ENCODE measurements at regions not wholly inside any gene's neighbourhood (a gene's known extent, or its start where the extent isn't known, plus 50 kb on each side); places are given as distances from the start of the nearest gene placed in this dataset.

DNA sequence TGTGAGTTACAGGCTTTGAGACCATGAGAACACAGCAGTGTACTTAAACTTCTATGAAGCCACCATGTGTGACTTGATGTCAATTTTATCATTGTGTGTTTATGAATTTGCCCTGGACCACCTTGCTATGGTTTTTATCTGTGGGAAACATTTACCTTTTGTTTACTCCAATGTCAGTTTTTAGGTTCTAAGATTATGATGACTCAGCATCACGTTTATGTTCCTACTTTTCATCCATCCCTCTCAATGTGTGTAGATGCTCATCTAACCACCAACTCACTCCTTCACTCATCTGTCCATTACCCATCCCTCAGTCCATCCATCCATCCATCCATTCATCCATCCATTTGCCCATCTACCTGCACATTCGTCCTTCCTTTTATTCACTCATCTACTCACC lies 338.8 kb downstream of the MIAT start:
- WGBS, 2 donors, result 74 to 76% methylated on average over 2 of the region's 2 CpGs
- H3K27me3 ChIP-seq (ENCODE audit: control insufficient read depth in 3 of 3, insufficient read depth in 3 of 3, low read length in 2 of 3), result peaks cover 0 to 2% (median 2%) of the 10 kb centered on the region in 3 donors
- H3K9me3 ChIP-seq (ENCODE audit: control insufficient read depth in 4 of 4, insufficient read depth in 3 of 4, low read length in 3 of 4), result no peaks in the 10 kb centered on the region
- H3K9ac ChIP-seq (ENCODE audit: insufficient read depth in 1 of 2, low read length in 2 of 2), result no peak overlapping the region
- no peak overlapping the region for H3K27ac ChIP-seq (ENCODE audit: low read depth in 1 of 2, low read length in 1 of 2)
- H3K4me1 ChIP-seq (ENCODE audit: control insufficient read depth in 5 of 5, insufficient read depth in 5 of 5, low read length in 5 of 5), result no peaks in the 10 kb centered on the region
- no peak for ATAC-seq (ENCODE audit: insufficient read depth, low FRiP score)
- TF ChIP-seq, protein P1, sequence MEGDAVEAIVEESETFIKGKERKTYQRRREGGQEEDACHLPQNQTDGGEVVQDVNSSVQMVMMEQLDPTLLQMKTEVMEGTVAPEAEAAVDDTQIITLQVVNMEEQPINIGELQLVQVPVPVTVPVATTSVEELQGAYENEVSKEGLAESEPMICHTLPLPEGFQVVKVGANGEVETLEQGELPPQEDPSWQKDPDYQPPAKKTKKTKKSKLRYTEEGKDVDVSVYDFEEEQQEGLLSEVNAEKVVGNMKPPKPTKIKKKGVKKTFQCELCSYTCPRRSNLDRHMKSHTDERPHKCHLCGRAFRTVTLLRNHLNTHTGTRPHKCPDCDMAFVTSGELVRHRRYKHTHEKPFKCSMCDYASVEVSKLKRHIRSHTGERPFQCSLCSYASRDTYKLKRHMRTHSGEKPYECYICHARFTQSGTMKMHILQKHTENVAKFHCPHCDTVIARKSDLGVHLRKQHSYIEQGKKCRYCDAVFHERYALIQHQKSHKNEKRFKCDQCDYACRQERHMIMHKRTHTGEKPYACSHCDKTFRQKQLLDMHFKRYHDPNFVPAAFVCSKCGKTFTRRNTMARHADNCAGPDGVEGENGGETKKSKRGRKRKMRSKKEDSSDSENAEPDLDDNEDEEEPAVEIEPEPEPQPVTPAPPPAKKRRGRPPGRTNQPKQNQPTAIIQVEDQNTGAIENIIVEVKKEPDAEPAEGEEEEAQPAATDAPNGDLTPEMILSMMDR (IDR thresholded peaks at IDR 0.05; ENCODE audit: control extremely low read depth, extremely low read depth), result no peak
- no peaks in the 10 kb centered on the region for H3K36me3 ChIP-seq (ENCODE audit: control insufficient read depth in 4 of 4, insufficient read depth in 4 of 4, low read length in 4 of 4)
- H3K4me3 ChIP-seq, result no peak overlapping the region
- DNase-seq, result no peak

DNA sequence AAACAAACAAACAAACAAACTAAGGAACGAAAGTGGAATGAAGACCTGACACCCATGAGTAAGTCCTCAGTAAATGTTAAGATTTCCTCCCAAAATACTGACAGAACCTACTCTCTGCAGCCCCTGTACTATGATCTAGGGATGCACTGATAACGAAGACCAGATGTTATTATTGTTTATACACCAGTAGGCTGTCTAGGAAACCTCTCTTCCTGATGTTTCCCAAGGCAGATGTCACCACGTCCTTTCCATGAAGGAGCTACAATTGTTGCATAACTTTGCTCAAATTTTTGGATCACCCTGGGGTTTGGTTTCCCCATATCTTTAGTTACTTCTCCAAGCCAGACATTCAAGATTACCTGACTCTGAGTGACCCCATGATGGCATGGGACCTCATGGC lies 340.7 kb downstream of the MIAT start:
- TF ChIP-seq, protein P1 (IDR thresholded peaks at IDR 0.05; ENCODE audit: control extremely low read depth, extremely low read depth), result no peak
- H3K27ac ChIP-seq (ENCODE audit: low read depth in 1 of 2, low read length in 1 of 2), result no peak overlapping the region
- DNase-seq (no peak), ATAC-seq (ENCODE audit: insufficient read depth, low FRiP score) (no peak)
- no peak overlapping the region for H3K9ac ChIP-seq (ENCODE audit: insufficient read depth in 1 of 2, low read length in 2 of 2)
- H3K4me3 ChIP-seq, result no peak overlapping the region
- 36 to 56% methylated on average over 3 of the region's 3 CpGs for WGBS, 2 donors
- H3K36me3 ChIP-seq (ENCODE audit: control insufficient read depth in 4 of 4, insufficient read depth in 4 of 4, low read length in 4 of 4), result no peaks in the 10 kb centered on the region
- no peaks in the 10 kb centered on the region for H3K4me1 ChIP-seq (ENCODE audit: control insufficient read depth in 5 of 5, insufficient read depth in 5 of 5, low read length in 5 of 5)
- no peaks in the 10 kb centered on the region for H3K9me3 ChIP-seq (ENCODE audit: control insufficient read depth in 4 of 4, insufficient read depth in 3 of 4, low read length in 3 of 4)
- H3K27me3 ChIP-seq (ENCODE audit: control insufficient read depth in 3 of 3, insufficient read depth in 3 of 3, low read length in 2 of 3), result peaks cover 0 to 4% (median 2%) of the 10 kb centered on the region in 3 donors

GRCh38 chr22:26998716-26999115 lies 341.3 kb downstream of the MIAT start:
- TF ChIP-seq, protein P1 (IDR thresholded peaks at IDR 0.05; ENCODE audit: control extremely low read depth, extremely low read depth), result no peak
- ATAC-seq (ENCODE audit: insufficient read depth, low FRiP score) (no peak), DNase-seq (no peak)
- no peaks in the 10 kb centered on the region for H3K9me3 ChIP-seq (ENCODE audit: control insufficient read depth in 4 of 4, insufficient read depth in 3 of 4, low read length in 3 of 4)
- peaks cover 0 to 4% (median 2%) of the 10 kb centered on the region in 3 donors for H3K27me3 ChIP-seq (ENCODE audit: control insufficient read depth in 3 of 3, insufficient read depth in 3 of 3, low read length in 2 of 3)
- no peaks in the 10 kb centered on the region for H3K4me1 ChIP-seq (ENCODE audit: control insufficient read depth in 5 of 5, insufficient read depth in 5 of 5, low read length in 5 of 5)
- no peaks in the 10 kb centered on the region for H3K36me3 ChIP-seq (ENCODE audit: control insufficient read depth in 4 of 4, insufficient read depth in 4 of 4, low read length in 4 of 4)
- WGBS, 2 donors, result 31 to 49% methylated on average over 6 of the region's 6 CpGs
- H3K9ac ChIP-seq (ENCODE audit: insufficient read depth in 1 of 2, low read length in 2 of 2), result no peak overlapping the region
- no peak overlapping the region for H3K4me3 ChIP-seq
- H3K27ac ChIP-seq (ENCODE audit: low read depth in 1 of 2, low read length in 1 of 2), result no peak overlapping the region

- H3K27me3 ChIP-seq (ENCODE audit: control insufficient read depth in 3 of 3, insufficient read depth in 3 of 3, low read length in 2 of 3), result peaks cover 0 to 4% (median 2%) of the 10 kb centered on the region in 3 donors
- H3K4me3 ChIP-seq, result no peak overlapping the region
- H3K36me3 ChIP-seq (ENCODE audit: control insufficient read depth in 4 of 4, insufficient read depth in 4 of 4, low read length in 4 of 4), result no peaks in the 10 kb centered on the region
- 75 to 82% methylated on average over 11 of the region's 11 CpGs for WGBS, 2 donors
- no peaks in the 10 kb centered on the region for H3K4me1 ChIP-seq (ENCODE audit: control insufficient read depth in 5 of 5, insufficient read depth in 5 of 5, low read length in 5 of 5)
- H3K9me3 ChIP-seq (ENCODE audit: control insufficient read depth in 4 of 4, insufficient read depth in 3 of 4, low read length in 3 of 4), result peaks cover 0 to 6% (median 0%) of the 10 kb centered on the region in 4 donors
- TF ChIP-seq, protein P1 (IDR thresholded peaks at IDR 0.05; ENCODE audit: control extremely low read depth, extremely low read depth), result no peak
- no peak overlapping the region for H3K9ac ChIP-seq (ENCODE audit: insufficient read depth in 1 of 2, low read length in 2 of 2)
- ATAC-seq (ENCODE audit: insufficient read depth, low FRiP score) (no peak), DNase-seq (no peak)
- H3K27ac ChIP-seq (ENCODE audit: low read depth in 1 of 2, low read length in 1 of 2), result no peak overlapping the region
These were observed 345.9 kb downstream of the MIAT start for GRCh38 chr22:27003297-27003696.

Data from lung (tissue), 11 donors.